ENCODE measurements at regions not wholly inside any gene's neighbourhood (a gene's known extent, or its start where the extent isn't known, plus 50 kb on each side); places are given as distances from the start of the nearest gene placed in this dataset.

DNA sequence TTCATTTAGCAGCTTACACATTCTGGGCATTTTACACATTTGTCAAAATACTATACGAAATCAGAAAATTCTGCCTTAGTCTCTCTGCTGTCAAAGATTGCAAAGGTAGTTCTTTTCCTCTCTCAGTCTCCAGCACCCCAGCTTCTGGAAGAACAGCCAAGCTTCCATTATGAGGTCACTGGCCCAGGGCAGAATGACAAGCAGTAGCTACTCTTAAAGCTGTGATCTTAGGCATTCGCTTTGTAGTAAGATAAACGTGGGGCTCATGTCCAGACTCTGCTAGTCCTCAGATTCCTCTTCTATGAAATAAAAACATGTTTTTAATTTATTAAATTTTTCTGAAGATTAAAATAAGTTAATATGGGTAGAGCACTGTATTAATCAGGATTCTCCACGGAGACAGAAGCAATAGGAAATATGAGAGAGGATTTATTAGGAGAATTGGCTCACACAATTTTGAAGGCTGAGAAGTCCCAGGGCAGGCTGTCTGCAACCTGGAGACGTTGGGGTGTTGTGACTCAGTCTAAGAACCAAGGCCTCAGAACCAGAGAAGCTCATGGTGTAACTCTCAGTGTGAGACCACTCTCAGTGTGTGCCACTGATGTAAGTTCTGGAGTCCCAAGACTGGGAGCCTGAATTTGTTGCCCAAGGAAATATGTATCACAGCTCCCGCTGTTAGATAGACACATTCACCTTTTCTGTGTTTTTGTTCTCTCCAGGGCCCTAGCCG, 201.2 kb downstream of the CMPK2 start:
- TF ChIP-seq SIN3A (IDR thresholded peaks at IDR 0.05; ENCODE audit: low read depth) = no peak
- TF ChIP-seq, protein P1, sequence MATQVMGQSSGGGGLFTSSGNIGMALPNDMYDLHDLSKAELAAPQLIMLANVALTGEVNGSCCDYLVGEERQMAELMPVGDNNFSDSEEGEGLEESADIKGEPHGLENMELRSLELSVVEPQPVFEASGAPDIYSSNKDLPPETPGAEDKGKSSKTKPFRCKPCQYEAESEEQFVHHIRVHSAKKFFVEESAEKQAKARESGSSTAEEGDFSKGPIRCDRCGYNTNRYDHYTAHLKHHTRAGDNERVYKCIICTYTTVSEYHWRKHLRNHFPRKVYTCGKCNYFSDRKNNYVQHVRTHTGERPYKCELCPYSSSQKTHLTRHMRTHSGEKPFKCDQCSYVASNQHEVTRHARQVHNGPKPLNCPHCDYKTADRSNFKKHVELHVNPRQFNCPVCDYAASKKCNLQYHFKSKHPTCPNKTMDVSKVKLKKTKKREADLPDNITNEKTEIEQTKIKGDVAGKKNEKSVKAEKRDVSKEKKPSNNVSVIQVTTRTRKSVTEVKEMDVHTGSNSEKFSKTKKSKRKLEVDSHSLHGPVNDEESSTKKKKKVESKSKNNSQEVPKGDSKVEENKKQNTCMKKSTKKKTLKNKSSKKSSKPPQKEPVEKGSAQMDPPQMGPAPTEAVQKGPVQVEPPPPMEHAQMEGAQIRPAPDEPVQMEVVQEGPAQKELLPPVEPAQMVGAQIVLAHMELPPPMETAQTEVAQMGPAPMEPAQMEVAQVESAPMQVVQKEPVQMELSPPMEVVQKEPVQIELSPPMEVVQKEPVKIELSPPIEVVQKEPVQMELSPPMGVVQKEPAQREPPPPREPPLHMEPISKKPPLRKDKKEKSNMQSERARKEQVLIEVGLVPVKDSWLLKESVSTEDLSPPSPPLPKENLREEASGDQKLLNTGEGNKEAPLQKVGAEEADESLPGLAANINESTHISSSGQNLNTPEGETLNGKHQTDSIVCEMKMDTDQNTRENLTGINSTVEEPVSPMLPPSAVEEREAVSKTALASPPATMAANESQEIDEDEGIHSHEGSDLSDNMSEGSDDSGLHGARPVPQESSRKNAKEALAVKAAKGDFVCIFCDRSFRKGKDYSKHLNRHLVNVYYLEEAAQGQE (IDR thresholded peaks at IDR 0.05; ENCODE audit: low read depth) = no peak
- TF ChIP-seq, protein P2, sequence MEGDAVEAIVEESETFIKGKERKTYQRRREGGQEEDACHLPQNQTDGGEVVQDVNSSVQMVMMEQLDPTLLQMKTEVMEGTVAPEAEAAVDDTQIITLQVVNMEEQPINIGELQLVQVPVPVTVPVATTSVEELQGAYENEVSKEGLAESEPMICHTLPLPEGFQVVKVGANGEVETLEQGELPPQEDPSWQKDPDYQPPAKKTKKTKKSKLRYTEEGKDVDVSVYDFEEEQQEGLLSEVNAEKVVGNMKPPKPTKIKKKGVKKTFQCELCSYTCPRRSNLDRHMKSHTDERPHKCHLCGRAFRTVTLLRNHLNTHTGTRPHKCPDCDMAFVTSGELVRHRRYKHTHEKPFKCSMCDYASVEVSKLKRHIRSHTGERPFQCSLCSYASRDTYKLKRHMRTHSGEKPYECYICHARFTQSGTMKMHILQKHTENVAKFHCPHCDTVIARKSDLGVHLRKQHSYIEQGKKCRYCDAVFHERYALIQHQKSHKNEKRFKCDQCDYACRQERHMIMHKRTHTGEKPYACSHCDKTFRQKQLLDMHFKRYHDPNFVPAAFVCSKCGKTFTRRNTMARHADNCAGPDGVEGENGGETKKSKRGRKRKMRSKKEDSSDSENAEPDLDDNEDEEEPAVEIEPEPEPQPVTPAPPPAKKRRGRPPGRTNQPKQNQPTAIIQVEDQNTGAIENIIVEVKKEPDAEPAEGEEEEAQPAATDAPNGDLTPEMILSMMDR (IDR thresholded peaks at IDR 0.05 in 2 of 3, conservative IDR thresholded peaks at IDR 0.05 in 1 of 3; ENCODE audit: borderline replicate concordance in 1 of 3, insufficient read depth in 1 of 3, low read depth in 2 of 3, low read length in 2 of 3) = no peak
- no peak for TF ChIP-seq JUND (IDR thresholded peaks at IDR 0.05)

Measured in HCT116 (cell line).